Adrenal gland (tissue), 9 donors: ENCODE measurements at regions not wholly inside any gene's neighbourhood (a gene's known extent, or its start where the extent isn't known, plus 50 kb on each side); places are given as distances from the start of the nearest gene placed in this dataset.

Experiments
- DNase-seq, 7 donors: peaks; one replicate each; pipeline ENCODE4 v3.0.0-alpha.2; 2019 to 2020
- H3K27ac ChIP-seq, 5 donors: fragments of 200-600 bp; sonication (generic) in 4 of 5; 1 replicate in 3 of 5; 2 replicates in 2 of 5; pipeline versions ENCODE4 v1.5.1 to v1.8.0; 2016 to 2020; ENCODE audit warnings: mild to moderate bottlenecking in 1 of 5
- H3K27me3 ChIP-seq: fragments of 200-600 bp; 2 replicates; pipeline ENCODE4 v1.8.0; 2021
- H3K36me3 ChIP-seq, 2 donors: fragments of 200-600 bp; replicated peaks in 1 of 2; 1 replicate in 1 of 2; 2 replicates in 1 of 2; pipeline versions ENCODE4 v1.5.1 to v1.8.0; 2018 to 2022
- H3K4me1 ChIP-seq, 2 donors: fragments of 200-600 bp; replicated peaks in 1 of 2; 1 replicate in 1 of 2; 2 replicates in 1 of 2; pipeline versions ENCODE4 v1.5.1 to v1.8.0; 2018 to 2021
- H3K4me3 ChIP-seq, 4 donors: fragments of 200-600 bp; sonication (generic) in 3 of 4; one replicate each; pipeline ENCODE4 v1.5.1; 2016 to 2018
- H3K9me3 ChIP-seq, 3 donors: fragments of 200-600 bp; sonication (generic) in 1 of 3; replicated peaks in 1 of 3; 1 replicate in 2 of 3; 2 replicates in 1 of 3; pipeline versions ENCODE4 v1.5.1 to v1.8.0; 2016 to 2021
- POLR2A ChIP-seq, 2 donors: fragments of 450-650 bp; IDR thresholded peaks; one replicate each; pipeline ENCODE4 v1.6.1; 2017; ENCODE audit warnings: antibody characterized with exemption in 2 of 2, mild to moderate bottlenecking in 2 of 2, moderate library complexity in 1 of 2
- WGBS, 4 donors: extraction: QIAGEN DNeasy Blood & Tissue Kit in 2 of 4; methylation state at CpG; one replicate each; pipeline versions ENCODE4 v1.1.5 to v1.1.7; 2013 to 2017; 5-methylcytosine and 5-hydroxymethylcytosine counted together
- intact Hi-C, 2 donors: fragments of 100-400 bp; cut with DNase I; formaldehyde crosslinking; loops; one replicate each; pipeline versions ENCODE4 v1.14.1 to v1.15.0; 2022 to 2023
- TF ChIP-seq, protein P1 (sequence below), 6 experiments: fragments of 450-650 bp in 4 of 6; fragments of 200-600 bp in 2 of 6; sonication (generic) in 1 of 6; IDR thresholded peaks; 1 replicate in 5 of 6; 2 replicates in 1 of 6; pipeline versions ENCODE4 v1.5.1 to v1.8.0; 2016 to 2021; ENCODE audit warnings: antibody characterized with exemption in 6 of 6, mild to moderate bottlenecking in 2 of 6, moderate library complexity in 1 of 6
- donor health status: healthy with polysubstance abuse.
- donor health status: Bipolar disorder and iron deficiency.
- donor health status: DM: yes; HTN: yes; CAD: no.
- donor health status: DM: no; HTN: no; CAD: no.
- donor health status: DM: no; HTN: no; CAD: no.

DNA sequence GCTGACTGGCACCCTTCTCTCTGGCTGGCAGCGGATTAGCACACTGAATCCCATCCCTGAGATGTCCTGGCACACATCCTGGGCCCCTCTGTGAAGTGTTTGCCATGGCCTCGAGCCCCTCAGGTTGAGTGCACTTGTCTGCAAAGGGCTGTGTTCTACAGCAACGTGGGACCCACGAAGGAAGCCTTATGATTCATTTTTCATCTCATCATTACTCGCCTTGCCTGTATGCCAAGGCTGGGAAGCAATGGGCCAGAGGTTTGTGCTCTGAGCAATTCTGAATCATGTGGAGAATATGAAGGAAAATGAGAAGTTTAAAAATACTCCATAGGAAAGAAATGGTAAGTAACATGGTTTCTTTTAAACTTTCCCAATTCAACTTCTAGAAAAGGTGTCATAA, 124.8 kb upstream of the LMO4 start:
- H3K36me3 ChIP-seq: no peaks in the 10 kb centered on the region
- intact Hi-C loops: no loop called here
- 53 to 61% (median 58%) methylated on average over 5 of the region's 5 CpGs for WGBS, 4 donors
- H3K4me1 ChIP-seq: no peaks in the 10 kb centered on the region
- H3K9me3 ChIP-seq: no peaks in the 10 kb centered on the region
- TF ChIP-seq, protein P1, sequence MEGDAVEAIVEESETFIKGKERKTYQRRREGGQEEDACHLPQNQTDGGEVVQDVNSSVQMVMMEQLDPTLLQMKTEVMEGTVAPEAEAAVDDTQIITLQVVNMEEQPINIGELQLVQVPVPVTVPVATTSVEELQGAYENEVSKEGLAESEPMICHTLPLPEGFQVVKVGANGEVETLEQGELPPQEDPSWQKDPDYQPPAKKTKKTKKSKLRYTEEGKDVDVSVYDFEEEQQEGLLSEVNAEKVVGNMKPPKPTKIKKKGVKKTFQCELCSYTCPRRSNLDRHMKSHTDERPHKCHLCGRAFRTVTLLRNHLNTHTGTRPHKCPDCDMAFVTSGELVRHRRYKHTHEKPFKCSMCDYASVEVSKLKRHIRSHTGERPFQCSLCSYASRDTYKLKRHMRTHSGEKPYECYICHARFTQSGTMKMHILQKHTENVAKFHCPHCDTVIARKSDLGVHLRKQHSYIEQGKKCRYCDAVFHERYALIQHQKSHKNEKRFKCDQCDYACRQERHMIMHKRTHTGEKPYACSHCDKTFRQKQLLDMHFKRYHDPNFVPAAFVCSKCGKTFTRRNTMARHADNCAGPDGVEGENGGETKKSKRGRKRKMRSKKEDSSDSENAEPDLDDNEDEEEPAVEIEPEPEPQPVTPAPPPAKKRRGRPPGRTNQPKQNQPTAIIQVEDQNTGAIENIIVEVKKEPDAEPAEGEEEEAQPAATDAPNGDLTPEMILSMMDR (IDR thresholded peaks at IDR 0.05): no peak
- no peak for TF ChIP-seq POLR2A (IDR thresholded peaks at IDR 0.05)
- no peaks in the 10 kb centered on the region for H3K27me3 ChIP-seq
- H3K27ac ChIP-seq: no peak overlapping the region
- DNase-seq: no peak
- no peak overlapping the region for H3K4me3 ChIP-seq

DNA sequence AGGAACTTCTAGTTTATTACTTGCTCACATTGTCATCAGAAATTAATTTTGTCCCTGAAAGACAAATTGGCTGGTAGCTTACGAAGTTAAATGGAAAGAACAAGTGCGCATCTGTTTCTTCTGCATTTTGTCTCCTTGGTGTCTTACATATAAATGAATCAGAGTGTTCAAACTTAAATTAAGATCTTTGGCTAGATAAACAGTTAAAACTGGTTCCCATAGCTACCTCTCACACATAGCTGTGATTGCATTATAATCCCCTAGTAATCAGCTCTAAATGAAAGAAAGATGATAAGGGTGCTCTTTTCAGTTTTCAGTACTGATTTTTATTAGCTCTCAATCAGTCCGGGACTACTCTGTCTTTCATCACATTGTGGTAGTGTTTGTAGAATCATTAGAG, 124.2 kb upstream of the LMO4 start:
- no peaks in the 10 kb centered on the region for H3K36me3 ChIP-seq
- intact Hi-C loops: no loop called here
- no peak for DNase-seq
- 71 to 79% (median 72%) methylated on average over 3 of the region's 3 CpGs for WGBS, 4 donors
- TF ChIP-seq, protein P1 (IDR thresholded peaks at IDR 0.05): no peak
- TF ChIP-seq POLR2A (IDR thresholded peaks at IDR 0.05): no peak
- H3K27me3 ChIP-seq: no peaks in the 10 kb centered on the region
- no peaks in the 10 kb centered on the region for H3K4me1 ChIP-seq
- no peaks in the 10 kb centered on the region for H3K9me3 ChIP-seq
- no peak overlapping the region for H3K4me3 ChIP-seq
- no peak overlapping the region for H3K27ac ChIP-seq

DNA sequence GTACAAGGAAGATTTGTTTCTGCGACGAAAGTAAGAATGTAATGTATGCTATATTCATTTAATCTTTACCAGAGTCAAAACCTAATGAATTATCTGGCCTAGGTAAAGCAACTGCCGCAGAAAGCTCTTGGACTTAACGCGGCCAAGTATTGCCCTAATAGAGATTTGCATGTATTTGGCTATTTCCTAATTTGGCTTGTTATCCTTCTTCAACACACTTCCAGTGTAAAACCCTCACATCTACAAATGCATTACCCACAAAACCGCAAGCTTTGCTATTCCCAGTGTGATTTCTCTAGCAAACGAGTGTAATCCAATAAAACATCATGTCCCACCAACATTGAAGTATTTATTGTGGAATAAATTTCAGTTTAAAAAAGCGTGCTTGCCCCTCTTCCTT, 123.8 kb upstream of the LMO4 start:
- no peak overlapping the region for H3K27ac ChIP-seq
- WGBS, 4 donors: 61 to 67% (median 62%) methylated on average over 8 of the region's 8 CpGs
- no peak overlapping the region for H3K4me3 ChIP-seq
- no peaks in the 10 kb centered on the region for H3K9me3 ChIP-seq
- no peaks in the 10 kb centered on the region for H3K4me1 ChIP-seq
- intact Hi-C loops: no loop called here
- H3K36me3 ChIP-seq: no peaks in the 10 kb centered on the region
- TF ChIP-seq, protein P1 (IDR thresholded peaks at IDR 0.05): no peak
- no peak for TF ChIP-seq POLR2A (IDR thresholded peaks at IDR 0.05)
- no peaks in the 10 kb centered on the region for H3K27me3 ChIP-seq
- no peak for DNase-seq

DNA sequence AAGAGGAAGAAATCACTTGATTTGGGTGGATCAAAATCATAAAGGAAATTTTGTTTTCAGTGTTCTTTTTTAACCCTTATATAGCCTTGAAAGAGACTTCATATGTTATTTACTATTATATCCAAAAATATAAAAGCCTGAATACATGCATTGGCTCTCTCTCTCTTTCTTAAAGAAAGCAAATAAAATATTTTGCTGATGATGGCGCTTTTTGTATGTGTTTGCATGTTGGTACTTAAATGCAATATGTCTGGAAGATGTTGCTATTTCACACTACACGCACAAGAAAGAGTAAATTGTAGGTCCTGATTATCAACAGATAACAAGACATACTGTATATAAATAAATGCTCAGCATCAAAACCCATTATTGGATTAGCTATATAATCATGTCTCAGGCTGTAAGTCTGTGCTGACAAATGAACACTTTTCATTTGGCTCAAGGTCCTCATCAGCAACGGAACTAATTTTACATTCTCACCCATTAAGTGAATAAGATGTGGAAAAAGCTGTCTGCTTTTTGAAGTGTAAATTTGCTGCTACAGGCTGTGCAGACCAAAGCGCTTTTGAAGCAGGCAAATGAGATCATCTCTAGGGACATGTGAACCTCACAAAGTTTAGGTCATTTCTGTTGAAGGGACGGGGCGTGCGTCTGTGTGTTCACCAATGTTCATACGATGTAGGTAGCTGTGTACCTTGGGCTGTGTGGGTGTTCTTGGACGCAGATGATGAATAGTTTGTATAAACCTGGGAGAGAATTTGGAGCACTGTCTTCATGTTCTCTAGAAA, 122.4 kb upstream of the LMO4 start:
- H3K9me3 ChIP-seq: no peaks in the 10 kb centered on the region
- H3K36me3 ChIP-seq: no peaks in the 10 kb centered on the region
- intact Hi-C loops: no loop called here
- WGBS, 4 donors: 78 to 83% (median 80%) methylated on average over 9 of the region's 9 CpGs
- no peaks in the 10 kb centered on the region for H3K27me3 ChIP-seq
- H3K27ac ChIP-seq: no peak overlapping the region
- H3K4me1 ChIP-seq: no peaks in the 10 kb centered on the region
- no peak for TF ChIP-seq POLR2A (IDR thresholded peaks at IDR 0.05)
- TF ChIP-seq, protein P1 (IDR thresholded peaks at IDR 0.05): no peak
- no peak overlapping the region for H3K4me3 ChIP-seq
- no peak for DNase-seq
